Ovary (tissue), 3 donors: ENCODE measurements at regions not wholly inside any gene's neighbourhood (a gene's known extent, or its start where the extent isn't known, plus 50 kb on each side); places are given as distances from the start of the nearest gene placed in this dataset.

ENCODE experiments used
- EP300 ChIP-seq: sonication (generic); formaldehyde crosslinking; IDR thresholded peaks from one replicate; pipeline ENCODE4 v1.6.1; 2017; ENCODE audit warnings: antibody characterized with exemption
- POLR2A ChIP-seq: fragments of 450-650 bp; IDR thresholded peaks from one replicate; pipeline ENCODE4 v1.6.1; 2017; ENCODE audit warnings: antibody characterized with exemption, mild to moderate bottlenecking, moderate library complexity
- TF ChIP-seq, protein P1 (sequence below), 3 donors: fragments of 450-650 bp in 2 of 3; fragments of 200-600 bp in 1 of 3; IDR thresholded peaks; one replicate each; pipeline versions ENCODE4 v1.5.1 to v1.8.0; 2016 to 2022; ENCODE audit warnings: antibody characterized with exemption in 3 of 3, mild to moderate bottlenecking in 1 of 3
- donor health status: DM: no; HTN: no; CAD: no.

DNA sequence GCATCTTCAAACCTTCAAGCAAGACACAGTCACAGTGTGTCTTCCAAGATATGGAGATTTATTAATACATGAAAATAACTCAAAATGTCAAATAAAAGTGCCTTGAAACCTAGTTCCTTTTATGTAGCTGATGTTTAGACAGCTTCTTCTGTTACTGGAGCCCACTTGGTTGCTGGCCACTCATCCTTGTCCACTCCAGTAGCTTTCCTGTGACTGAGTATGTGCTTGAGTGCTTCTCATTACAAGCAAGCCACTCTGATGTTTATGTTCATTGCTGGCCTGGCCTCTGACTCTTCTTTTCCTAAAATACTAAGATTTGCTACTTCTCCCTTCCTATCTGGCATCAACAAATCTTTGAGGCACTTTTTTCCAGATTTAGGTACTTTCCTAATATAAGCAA is 545.2 kb upstream of the MAN1A1 start:
- TF ChIP-seq, protein P1, sequence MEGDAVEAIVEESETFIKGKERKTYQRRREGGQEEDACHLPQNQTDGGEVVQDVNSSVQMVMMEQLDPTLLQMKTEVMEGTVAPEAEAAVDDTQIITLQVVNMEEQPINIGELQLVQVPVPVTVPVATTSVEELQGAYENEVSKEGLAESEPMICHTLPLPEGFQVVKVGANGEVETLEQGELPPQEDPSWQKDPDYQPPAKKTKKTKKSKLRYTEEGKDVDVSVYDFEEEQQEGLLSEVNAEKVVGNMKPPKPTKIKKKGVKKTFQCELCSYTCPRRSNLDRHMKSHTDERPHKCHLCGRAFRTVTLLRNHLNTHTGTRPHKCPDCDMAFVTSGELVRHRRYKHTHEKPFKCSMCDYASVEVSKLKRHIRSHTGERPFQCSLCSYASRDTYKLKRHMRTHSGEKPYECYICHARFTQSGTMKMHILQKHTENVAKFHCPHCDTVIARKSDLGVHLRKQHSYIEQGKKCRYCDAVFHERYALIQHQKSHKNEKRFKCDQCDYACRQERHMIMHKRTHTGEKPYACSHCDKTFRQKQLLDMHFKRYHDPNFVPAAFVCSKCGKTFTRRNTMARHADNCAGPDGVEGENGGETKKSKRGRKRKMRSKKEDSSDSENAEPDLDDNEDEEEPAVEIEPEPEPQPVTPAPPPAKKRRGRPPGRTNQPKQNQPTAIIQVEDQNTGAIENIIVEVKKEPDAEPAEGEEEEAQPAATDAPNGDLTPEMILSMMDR (IDR thresholded peaks at IDR 0.05) = no peak
- no peak for TF ChIP-seq POLR2A
- TF ChIP-seq EP300 = no peak
